ENCODE measurements at regions not wholly inside any gene's neighbourhood (a gene's known extent, or its start where the extent isn't known, plus 50 kb on each side); places are given as distances from the start of the nearest gene placed in this dataset.

DNA sequence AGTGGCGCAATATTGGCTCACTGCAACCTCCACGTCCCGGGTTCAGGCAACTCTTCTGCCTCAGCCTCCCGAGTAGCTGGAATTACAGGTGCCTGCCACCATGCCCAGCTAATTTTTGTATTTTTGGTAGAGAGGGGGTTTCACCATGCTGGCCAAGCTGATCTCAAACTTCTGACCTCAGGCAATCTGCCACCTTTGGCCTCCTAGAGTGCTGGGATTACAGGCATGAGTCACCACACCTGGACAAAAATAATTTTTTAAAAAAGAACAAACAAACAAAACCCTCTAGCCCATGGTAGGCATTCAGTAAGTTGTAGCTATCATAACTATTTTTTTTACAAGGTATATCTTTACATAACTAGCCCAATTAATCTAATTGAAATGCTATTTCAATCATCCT, 73.9 kb upstream of the CAPRIN1 start:
- TF ChIP-seq, protein P1, sequence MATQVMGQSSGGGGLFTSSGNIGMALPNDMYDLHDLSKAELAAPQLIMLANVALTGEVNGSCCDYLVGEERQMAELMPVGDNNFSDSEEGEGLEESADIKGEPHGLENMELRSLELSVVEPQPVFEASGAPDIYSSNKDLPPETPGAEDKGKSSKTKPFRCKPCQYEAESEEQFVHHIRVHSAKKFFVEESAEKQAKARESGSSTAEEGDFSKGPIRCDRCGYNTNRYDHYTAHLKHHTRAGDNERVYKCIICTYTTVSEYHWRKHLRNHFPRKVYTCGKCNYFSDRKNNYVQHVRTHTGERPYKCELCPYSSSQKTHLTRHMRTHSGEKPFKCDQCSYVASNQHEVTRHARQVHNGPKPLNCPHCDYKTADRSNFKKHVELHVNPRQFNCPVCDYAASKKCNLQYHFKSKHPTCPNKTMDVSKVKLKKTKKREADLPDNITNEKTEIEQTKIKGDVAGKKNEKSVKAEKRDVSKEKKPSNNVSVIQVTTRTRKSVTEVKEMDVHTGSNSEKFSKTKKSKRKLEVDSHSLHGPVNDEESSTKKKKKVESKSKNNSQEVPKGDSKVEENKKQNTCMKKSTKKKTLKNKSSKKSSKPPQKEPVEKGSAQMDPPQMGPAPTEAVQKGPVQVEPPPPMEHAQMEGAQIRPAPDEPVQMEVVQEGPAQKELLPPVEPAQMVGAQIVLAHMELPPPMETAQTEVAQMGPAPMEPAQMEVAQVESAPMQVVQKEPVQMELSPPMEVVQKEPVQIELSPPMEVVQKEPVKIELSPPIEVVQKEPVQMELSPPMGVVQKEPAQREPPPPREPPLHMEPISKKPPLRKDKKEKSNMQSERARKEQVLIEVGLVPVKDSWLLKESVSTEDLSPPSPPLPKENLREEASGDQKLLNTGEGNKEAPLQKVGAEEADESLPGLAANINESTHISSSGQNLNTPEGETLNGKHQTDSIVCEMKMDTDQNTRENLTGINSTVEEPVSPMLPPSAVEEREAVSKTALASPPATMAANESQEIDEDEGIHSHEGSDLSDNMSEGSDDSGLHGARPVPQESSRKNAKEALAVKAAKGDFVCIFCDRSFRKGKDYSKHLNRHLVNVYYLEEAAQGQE (IDR thresholded peaks at IDR 0.05; ENCODE audit: low read depth) = no peak
- TF ChIP-seq, protein P2, sequence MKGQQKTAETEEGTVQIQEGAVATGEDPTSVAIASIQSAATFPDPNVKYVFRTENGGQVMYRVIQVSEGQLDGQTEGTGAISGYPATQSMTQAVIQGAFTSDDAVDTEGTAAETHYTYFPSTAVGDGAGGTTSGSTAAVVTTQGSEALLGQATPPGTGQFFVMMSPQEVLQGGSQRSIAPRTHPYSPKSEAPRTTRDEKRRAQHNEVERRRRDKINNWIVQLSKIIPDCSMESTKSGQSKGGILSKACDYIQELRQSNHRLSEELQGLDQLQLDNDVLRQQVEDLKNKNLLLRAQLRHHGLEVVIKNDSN (IDR thresholded peaks at IDR 0.05) = no peak
- TF ChIP-seq TCF12 (IDR thresholded peaks at IDR 0.05; ENCODE audit: low read depth) (no peak), TAF1 (IDR thresholded peaks at IDR 0.05; ENCODE audit: low read depth) (no peak), CEBPB (IDR thresholded peaks at IDR 0.05) (no peak), NFIC (IDR thresholded peaks at IDR 0.05) (no peak), RAD21 (IDR thresholded peaks at IDR 0.05; ENCODE audit: low read depth) (no peak), CREB1 (IDR thresholded peaks at IDR 0.05; ENCODE audit: low read depth) (no peak), EGR1 (IDR thresholded peaks at IDR 0.05) (no peak), FOXM1 (IDR thresholded peaks at IDR 0.05; ENCODE audit: borderline replicate concordance, low read depth) (no peak), ZBTB7A (IDR thresholded peaks at IDR 0.05; ENCODE audit: low read depth) (no peak), TEAD4 (IDR thresholded peaks at IDR 0.05) (no peak), YY1 (IDR thresholded peaks at IDR 0.05; ENCODE audit: low read depth) (no peak), EP300 (IDR thresholded peaks at IDR 0.05; ENCODE audit: borderline replicate concordance) (no peak)
- TF ChIP-seq, protein P3, sequence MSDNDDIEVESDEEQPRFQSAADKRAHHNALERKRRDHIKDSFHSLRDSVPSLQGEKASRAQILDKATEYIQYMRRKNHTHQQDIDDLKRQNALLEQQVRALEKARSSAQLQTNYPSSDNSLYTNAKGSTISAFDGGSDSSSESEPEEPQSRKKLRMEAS (IDR thresholded peaks at IDR 0.05) = no peak

DNA sequence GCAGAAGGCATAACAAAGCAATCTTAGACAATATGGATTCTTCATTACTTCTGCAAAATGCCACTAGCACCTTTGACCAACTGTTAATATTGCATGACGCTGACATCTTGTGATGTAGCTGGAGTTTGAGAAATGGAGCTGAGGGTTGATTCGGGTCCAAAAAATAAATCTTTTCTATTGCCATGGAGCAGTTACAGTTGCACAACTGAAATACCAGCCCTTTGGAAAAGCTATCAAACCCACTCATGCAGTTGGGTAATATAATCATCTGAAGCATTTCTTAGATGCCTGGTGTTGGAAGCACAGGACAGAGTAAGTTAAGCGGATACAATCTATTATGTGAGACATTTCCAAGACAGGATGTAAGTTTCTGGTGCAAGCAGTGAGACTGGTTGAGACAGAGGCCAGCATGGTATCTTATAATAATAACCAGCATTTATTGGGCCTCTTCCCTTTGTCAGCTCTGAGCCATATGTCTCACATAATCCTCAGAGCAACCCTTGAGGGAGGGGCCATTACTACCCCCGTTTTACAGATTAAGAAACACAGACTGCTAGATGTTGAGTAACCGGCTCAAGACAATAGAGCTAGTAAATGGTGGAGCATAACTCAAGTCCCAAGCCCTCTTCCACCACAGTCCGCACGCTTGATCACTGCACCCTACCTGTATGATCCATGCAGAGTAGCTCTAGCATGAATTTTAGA, 74.9 kb upstream of the CAPRIN1 start:
- TF ChIP-seq CEBPB (IDR thresholded peaks at IDR 0.05) (peak; percentile 51; the same call in 1 of the 2 replicates), EP300 (IDR thresholded peaks at IDR 0.05; ENCODE audit: borderline replicate concordance) (no peak)

DNA sequence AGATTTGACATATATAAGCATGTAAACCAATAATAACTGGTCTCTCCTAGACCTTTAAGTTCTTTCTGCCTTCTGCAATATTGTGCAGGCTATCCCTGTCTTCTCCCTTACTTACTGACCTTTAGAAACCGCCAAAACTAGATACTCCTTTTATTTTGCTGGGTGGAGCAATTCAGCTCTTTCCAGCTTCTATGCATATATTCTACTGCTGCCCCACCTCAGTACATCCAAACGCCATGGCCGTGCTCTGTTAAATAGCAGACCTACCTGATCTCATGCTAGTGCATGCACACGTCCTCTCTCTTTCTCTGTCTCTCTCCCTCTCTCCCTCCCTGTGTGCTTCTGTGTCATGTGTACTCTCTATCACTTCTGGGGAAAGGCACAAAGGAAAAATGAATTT, 76.7 kb upstream of the CAPRIN1 start:
- TF ChIP-seq, protein P1 (IDR thresholded peaks at IDR 0.05; ENCODE audit: low read depth) = no peak
- TF ChIP-seq, protein P3 (IDR thresholded peaks at IDR 0.05) = no peak
- no peak for TF ChIP-seq TEAD4 (IDR thresholded peaks at IDR 0.05)
- TF ChIP-seq YY1 (IDR thresholded peaks at IDR 0.05; ENCODE audit: low read depth) = no peak
- TF ChIP-seq RAD21 (IDR thresholded peaks at IDR 0.05; ENCODE audit: low read depth) = no peak
- no peak for TF ChIP-seq CEBPB (IDR thresholded peaks at IDR 0.05)
- no peak for TF ChIP-seq EP300 (IDR thresholded peaks at IDR 0.05; ENCODE audit: borderline replicate concordance)
- TF ChIP-seq CREB1 (IDR thresholded peaks at IDR 0.05; ENCODE audit: low read depth) = no peak
- no peak for TF ChIP-seq FOXM1 (IDR thresholded peaks at IDR 0.05; ENCODE audit: borderline replicate concordance, low read depth)
- TF ChIP-seq TCF12 (IDR thresholded peaks at IDR 0.05; ENCODE audit: low read depth) = no peak
- TF ChIP-seq NFIC (IDR thresholded peaks at IDR 0.05) = no peak
- TF ChIP-seq, protein P2 (IDR thresholded peaks at IDR 0.05) = no peak
- TF ChIP-seq EGR1 (IDR thresholded peaks at IDR 0.05) = no peak
- TF ChIP-seq TAF1 (IDR thresholded peaks at IDR 0.05; ENCODE audit: low read depth) = no peak
- no peak for TF ChIP-seq ZBTB7A (IDR thresholded peaks at IDR 0.05; ENCODE audit: low read depth)

DNA sequence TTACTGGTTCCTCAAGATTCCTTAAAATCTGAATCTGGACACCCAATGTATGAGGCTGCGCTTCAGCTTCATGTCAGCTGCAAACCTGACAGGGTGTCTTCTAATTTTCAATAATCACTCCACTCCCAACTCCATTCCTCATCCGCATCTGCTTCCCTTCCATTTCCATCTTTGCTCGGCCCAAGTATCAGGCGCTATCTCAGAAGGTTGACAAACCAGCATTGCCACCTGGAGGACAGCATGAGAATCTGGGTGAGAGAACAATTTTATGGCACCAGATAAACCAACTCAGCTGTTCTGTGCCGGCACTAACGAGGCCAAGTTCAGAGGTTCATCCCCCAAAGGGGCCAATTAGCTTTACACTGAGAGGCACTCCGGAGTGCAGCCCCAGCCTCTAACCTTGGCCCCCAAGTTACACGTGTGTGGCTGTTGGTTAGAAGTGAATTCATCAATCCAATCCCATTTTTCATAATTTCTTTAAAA, 79.1 kb upstream of the LMO2 start:
- TF ChIP-seq RAD21 (IDR thresholded peaks at IDR 0.05; ENCODE audit: low read depth) = peak; percentile 80
- TF ChIP-seq, protein P1 (IDR thresholded peaks at IDR 0.05; ENCODE audit: low read depth) = no peak
- no peak for TF ChIP-seq ZBTB7A (IDR thresholded peaks at IDR 0.05; ENCODE audit: low read depth)
- no peak for TF ChIP-seq CEBPB (IDR thresholded peaks at IDR 0.05)
- no peak for TF ChIP-seq EP300 (IDR thresholded peaks at IDR 0.05; ENCODE audit: borderline replicate concordance)
